Coronary artery (tissue), 2 donors: ENCODE measurements at regions not wholly inside any gene's neighbourhood (a gene's known extent, or its start where the extent isn't known, plus 50 kb on each side); places are given as distances from the start of the nearest gene placed in this dataset.
A peak's percentile ranks its signal among the peaks of the same experiment; 100 is the strongest.

Experiments used
- DNase-seq: peaks from one replicate; pipeline ENCODE4 v3.0.0-alpha.2; 2017; ENCODE audit warnings: low spot score
- H3K27ac ChIP-seq, 2 donors: fragments of 200-600 bp; sonication (generic); one replicate each; pipeline ENCODE4 v1.5.1; 2016 to 2019
- H3K4me3 ChIP-seq: fragments of 200-600 bp; sonication (generic); 2 replicates; pipeline ENCODE4 v1.5.1; 2016; ENCODE audit warnings: mild to moderate bottlenecking, moderate library complexity
- TF ChIP-seq, protein P1 (sequence below): fragments of 200-600 bp; sonication (generic); IDR thresholded peaks from one replicate; pipeline ENCODE4 v1.5.1; 2019; ENCODE audit warnings: antibody characterized with exemption

DNA sequence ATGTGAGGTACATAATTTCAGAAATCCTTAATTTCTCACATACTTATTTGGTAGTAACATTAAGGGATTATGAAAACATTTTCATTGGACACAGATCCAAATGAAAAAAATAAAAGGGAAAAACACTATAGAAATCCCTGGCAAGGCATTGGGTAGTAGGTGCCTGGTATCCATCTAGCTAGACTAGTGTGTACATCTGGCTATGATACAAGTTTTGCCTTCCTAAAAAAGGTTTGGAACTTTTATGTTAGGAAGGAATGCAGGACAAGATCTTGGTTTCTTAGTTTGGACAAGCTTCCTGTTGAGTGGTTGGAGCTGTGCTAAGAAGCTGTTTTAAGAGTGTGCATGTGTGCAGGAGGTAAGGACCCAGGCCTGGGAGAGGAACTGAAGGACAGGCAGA lies 252.3 kb upstream of the GLI3 start:
- DNase-seq = no peak
- Histone ChIP-seq H3K4me3 (no peak overlapping the region), H3K27ac (no peak overlapping the region)
- TF ChIP-seq, protein P1, sequence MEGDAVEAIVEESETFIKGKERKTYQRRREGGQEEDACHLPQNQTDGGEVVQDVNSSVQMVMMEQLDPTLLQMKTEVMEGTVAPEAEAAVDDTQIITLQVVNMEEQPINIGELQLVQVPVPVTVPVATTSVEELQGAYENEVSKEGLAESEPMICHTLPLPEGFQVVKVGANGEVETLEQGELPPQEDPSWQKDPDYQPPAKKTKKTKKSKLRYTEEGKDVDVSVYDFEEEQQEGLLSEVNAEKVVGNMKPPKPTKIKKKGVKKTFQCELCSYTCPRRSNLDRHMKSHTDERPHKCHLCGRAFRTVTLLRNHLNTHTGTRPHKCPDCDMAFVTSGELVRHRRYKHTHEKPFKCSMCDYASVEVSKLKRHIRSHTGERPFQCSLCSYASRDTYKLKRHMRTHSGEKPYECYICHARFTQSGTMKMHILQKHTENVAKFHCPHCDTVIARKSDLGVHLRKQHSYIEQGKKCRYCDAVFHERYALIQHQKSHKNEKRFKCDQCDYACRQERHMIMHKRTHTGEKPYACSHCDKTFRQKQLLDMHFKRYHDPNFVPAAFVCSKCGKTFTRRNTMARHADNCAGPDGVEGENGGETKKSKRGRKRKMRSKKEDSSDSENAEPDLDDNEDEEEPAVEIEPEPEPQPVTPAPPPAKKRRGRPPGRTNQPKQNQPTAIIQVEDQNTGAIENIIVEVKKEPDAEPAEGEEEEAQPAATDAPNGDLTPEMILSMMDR = no peak

DNA sequence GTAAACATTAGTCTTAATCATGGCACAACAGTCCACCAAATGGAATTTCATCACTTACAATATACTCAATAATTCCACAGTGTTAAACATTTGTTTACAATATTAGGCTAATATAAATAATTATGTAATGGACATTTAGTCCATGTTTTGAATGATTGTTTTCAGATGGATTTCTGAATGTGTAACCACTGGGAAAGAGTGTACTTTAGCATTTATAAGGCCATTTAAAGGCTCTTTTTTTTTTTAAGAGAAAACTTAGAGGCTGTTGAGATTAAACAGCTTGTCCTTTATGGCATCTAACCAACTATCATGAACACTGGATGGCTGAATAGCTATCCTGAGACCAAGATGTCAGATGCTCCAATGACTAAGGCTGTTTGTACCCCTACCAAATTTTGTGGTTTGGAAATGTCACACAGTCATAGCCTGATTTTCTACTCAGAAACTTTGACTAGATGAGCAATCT lies 248.3 kb upstream of the GLI3 start:
- no peak overlapping the region for H3K27ac ChIP-seq
- TF ChIP-seq, protein P1 = no peak

DNA sequence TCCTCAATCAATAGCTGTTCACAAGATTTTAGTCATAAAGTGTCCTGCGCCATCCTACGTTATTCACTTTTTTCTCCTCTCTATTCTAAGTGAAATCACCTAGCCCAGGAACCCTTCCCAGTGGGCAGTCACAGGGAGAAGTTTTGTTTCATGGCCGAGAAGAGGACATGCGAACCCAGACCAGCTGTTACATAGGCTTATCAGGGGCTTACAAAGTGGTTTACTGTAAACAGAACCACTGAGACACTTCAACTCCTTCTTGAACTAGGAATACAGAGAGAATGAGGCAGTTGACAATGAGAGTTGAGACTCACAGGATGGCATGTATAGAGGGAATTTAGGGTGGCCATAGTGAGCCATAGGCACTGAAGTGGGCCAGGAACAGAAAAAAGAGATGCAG lies 246.9 kb upstream of the GLI3 start:
- no peak for DNase-seq

More for the DNA sequence above, 248.3 kb upstream of the GLI3 start:
- no peak for DNase-seq
- no peak overlapping the region for H3K4me3 ChIP-seq

DNA sequence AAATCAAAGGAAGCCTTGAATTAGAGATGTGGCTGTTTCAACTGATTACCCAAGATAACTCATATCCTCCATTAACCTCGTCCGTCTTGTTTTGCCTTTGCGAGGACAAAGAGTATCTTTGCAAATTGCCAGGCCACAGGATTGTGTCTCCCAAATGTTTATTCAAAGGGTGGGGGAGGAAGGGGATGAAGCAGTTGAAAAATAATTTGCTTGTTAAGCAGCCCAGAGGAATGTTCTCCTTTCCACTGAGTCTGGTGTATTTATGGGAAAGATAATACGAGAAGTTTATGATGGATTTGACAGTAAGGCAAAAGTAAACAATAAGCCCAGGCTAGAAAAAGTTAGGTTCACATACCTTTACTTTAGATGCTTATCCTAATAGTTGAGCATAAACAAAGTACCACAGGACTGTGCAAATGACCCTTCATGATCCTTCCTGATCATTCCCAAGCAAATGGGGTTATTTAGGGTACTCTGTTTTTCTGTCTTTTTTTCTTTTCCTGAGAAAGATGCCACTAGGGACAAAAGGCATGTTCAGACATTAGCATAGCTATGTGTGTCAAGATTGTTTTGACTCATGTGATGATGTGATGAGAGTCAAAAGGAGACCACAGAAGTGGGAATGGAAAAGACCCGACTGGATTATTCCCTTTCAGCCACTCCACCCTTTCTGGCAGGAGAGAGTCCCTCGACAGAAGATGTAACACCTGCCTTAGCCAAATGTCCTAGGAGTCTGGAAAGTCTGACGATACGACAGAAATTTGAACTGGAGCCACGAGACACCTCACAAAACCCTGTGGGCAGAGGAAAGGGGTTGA lies 243.0 kb upstream of the GLI3 start:
- DNase-seq = no peak
- TF ChIP-seq, protein P1 = no peak
- Histone ChIP-seq H3K4me3 (no peak overlapping the region), H3K27ac (peak overlapping the region in 1 of 2 donors; percentile 22)

More for the DNA sequence above, 246.9 kb upstream of the GLI3 start:
- no peak overlapping the region for H3K27ac ChIP-seq
- H3K4me3 ChIP-seq = no peak overlapping the region
- TF ChIP-seq, protein P1 = no peak

DNA sequence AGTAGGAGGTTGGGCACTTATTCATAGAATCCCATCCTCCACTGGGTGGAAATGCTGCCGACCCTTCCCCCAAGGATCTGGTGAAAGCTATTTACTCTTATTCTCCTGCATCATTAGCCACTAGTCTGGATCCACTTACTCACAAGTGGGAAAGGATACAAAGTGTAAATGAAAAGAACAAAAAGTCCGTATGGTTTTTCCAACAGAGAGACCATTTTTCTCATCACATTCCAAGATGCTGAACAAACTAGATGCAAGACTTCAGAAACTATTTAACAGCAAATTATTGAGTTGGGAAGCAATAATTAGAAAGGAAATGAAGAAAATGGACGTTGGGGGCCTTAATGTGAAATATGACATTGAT lies 242.4 kb upstream of the GLI3 start:
- Histone ChIP-seq H3K4me3 (no peak overlapping the region), H3K27ac (peak overlapping the region in 1 of 2 donors; percentile 22)
- DNase-seq = no peak
- TF ChIP-seq, protein P1 = no peak

DNA sequence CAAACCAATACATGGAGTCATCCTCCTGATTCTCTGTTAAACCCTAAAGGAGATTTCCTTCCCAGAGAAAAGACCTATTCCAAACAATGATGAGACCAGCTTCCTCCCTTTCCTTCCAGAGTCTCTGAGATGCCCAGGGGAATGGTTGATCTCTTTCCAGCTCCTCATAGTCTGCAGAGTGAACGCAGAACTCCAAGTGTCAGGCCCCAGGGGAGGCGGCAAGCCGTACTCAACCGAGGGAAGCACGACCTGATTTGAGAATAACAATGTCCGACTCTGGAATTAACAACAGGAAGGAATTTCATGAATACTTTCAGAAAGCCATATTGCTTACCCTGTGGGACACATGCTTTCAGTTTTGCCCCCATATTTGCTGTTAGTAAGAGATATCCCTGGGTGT lies 241.7 kb upstream of the GLI3 start:
- Histone ChIP-seq H3K4me3 (no peak overlapping the region), H3K27ac (no peak overlapping the region)

More for the DNA sequence above, 241.7 kb upstream of the GLI3 start:
- TF ChIP-seq, protein P1 = no peak
- DNase-seq = no peak
